MM.1S (cell line): ENCODE measurements at regions not wholly inside any gene's neighbourhood (a gene's known extent, or its start where the extent isn't known, plus 50 kb on each side); places are given as distances from the start of the nearest gene placed in this dataset.

Source experiments
- DNase-seq: peaks from one replicate; pipeline ENCODE4 v3.0.0-alpha.2; 2015
- H2AFZ ChIP-seq: fragments of 300-600 bp; sonication (generic); 2 replicates; pipeline ENCODE4 v1.6.0; 2016; ENCODE audit warnings: antibody characterized with exemption, low read length
- H3F3A ChIP-seq: fragments of 300-600 bp; sonication (generic); 2 replicates; pipeline ENCODE4 v1.6.1; 2016; ENCODE audit warnings: mild to moderate bottlenecking, antibody characterized with exemption, low read length, moderate library complexity, mixed read lengths; ENCODE audit not compliant: insufficient read depth
- H3K27ac ChIP-seq: fragments of 300-600 bp; sonication (generic); 2 replicates; pipeline ENCODE4 v1.5.1; 2016; ENCODE audit warnings: mild to moderate bottlenecking, low read length
- H3K27me3 ChIP-seq: fragments of 300-600 bp; sonication (generic); replicated peaks from 2 replicates; pipeline ENCODE4 v1.6.0; 2016; ENCODE audit warnings: low read length; ENCODE audit not compliant: insufficient read depth
- H3K36me3 ChIP-seq: fragments of 300-600 bp; sonication (generic); replicated peaks from 2 replicates; pipeline ENCODE4 v1.6.1; 2016; ENCODE audit warnings: mild to moderate bottlenecking, low read length, mixed read lengths; ENCODE audit not compliant: insufficient read depth
- H3K4me1 ChIP-seq: fragments of 300-600 bp; sonication (generic); 2 replicates; pipeline ENCODE4 v1.6.1; 2016; ENCODE audit warnings: low read length, mixed read lengths
- H3K4me2 ChIP-seq: fragments of 300-600 bp; sonication (generic); 2 replicates; pipeline ENCODE4 v1.6.0; 2016; ENCODE audit warnings: low read depth, low read length
- H3K4me3 ChIP-seq: fragments of 300-600 bp; sonication (generic); 2 replicates; pipeline ENCODE4 v1.5.1; 2016; ENCODE audit warnings: low read length, mixed read lengths
- H3K79me2 ChIP-seq: fragments of 300-600 bp; sonication (generic); 2 replicates; pipeline ENCODE4 v1.6.1; 2016; ENCODE audit warnings: mixed run types, low read length, mixed read lengths
- H3K9ac ChIP-seq: fragments of 300-600 bp; sonication (generic); 2 replicates; pipeline ENCODE4 v1.6.1; 2016; ENCODE audit warnings: low read length, mixed read lengths
- H3K9me2 ChIP-seq: fragments of 300-600 bp; sonication (generic); replicated peaks from 2 replicates; pipeline ENCODE4 v1.6.1; 2016; ENCODE audit warnings: mild to moderate bottlenecking, low read length, mixed read lengths; ENCODE audit not compliant: insufficient read depth
- H3K9me3 ChIP-seq: fragments of 300-600 bp; sonication (generic); replicated peaks from 2 replicates; pipeline ENCODE4 v1.6.1; 2016; ENCODE audit warnings: mild to moderate bottlenecking, low read length, mixed read lengths; ENCODE audit not compliant: insufficient read depth
- H4K20me1 ChIP-seq: fragments of 300-600 bp; sonication (generic); 2 replicates; pipeline ENCODE4 v1.6.1; 2016; ENCODE audit warnings: mild to moderate bottlenecking, low read length, moderate library complexity, mixed read lengths; ENCODE audit not compliant: insufficient read depth
- EZH2 ChIP-seq: fragments of 300-600 bp; sonication (generic); optimal IDR thresholded peaks from 2 replicates; pipeline ENCODE3; 2017; ENCODE audit warnings: low read depth, mild to moderate bottlenecking, antibody characterized with exemption, low read length, mixed read lengths
- EZH2phosphoT487 ChIP-seq: fragments of 300-600 bp; sonication (generic); IDR thresholded peaks from 2 replicates; pipeline ENCODE4 v1.6.1; 2018; ENCODE audit warnings: antibody characterized with exemption, low read length
- TF ChIP-seq, protein P1 (sequence below): fragments of 300-600 bp; sonication (generic); IDR thresholded peaks from 2 replicates; pipeline ENCODE4 v1.5.1; 2016; ENCODE audit warnings: antibody characterized with exemption, low read length, mixed read lengths

- no peak for DNase-seq
- H3K4me1 ChIP-seq = no peaks in the 10 kb centered on the region
- H3K9ac ChIP-seq = no peak overlapping the region
- H3K9me3 ChIP-seq = no peaks in the 10 kb centered on the region
- H4K20me1 ChIP-seq = no peaks in the 10 kb centered on the region
- H2AFZ ChIP-seq = no peak overlapping the region
- no peak overlapping the region for H3K4me3 ChIP-seq
- no peaks in the 10 kb centered on the region for H3K79me2 ChIP-seq
- no peaks in the 10 kb centered on the region for H3K36me3 ChIP-seq
- no peaks in the 10 kb centered on the region for H3K9me2 ChIP-seq
- H3K27ac ChIP-seq = no peak overlapping the region
- no peaks in the 10 kb centered on the region for H3F3A ChIP-seq
- no peaks in the 10 kb centered on the region for H3K27me3 ChIP-seq
- TF ChIP-seq, protein P1, sequence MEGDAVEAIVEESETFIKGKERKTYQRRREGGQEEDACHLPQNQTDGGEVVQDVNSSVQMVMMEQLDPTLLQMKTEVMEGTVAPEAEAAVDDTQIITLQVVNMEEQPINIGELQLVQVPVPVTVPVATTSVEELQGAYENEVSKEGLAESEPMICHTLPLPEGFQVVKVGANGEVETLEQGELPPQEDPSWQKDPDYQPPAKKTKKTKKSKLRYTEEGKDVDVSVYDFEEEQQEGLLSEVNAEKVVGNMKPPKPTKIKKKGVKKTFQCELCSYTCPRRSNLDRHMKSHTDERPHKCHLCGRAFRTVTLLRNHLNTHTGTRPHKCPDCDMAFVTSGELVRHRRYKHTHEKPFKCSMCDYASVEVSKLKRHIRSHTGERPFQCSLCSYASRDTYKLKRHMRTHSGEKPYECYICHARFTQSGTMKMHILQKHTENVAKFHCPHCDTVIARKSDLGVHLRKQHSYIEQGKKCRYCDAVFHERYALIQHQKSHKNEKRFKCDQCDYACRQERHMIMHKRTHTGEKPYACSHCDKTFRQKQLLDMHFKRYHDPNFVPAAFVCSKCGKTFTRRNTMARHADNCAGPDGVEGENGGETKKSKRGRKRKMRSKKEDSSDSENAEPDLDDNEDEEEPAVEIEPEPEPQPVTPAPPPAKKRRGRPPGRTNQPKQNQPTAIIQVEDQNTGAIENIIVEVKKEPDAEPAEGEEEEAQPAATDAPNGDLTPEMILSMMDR = no peak
- TF ChIP-seq EZH2 (no peak), EZH2phosphoT487 (no peak)
- no peak overlapping the region for H3K4me2 ChIP-seq
These were observed 72.4 kb upstream of the HAAO start for GRCh38 chr2:42864641-42865280.

DNA sequence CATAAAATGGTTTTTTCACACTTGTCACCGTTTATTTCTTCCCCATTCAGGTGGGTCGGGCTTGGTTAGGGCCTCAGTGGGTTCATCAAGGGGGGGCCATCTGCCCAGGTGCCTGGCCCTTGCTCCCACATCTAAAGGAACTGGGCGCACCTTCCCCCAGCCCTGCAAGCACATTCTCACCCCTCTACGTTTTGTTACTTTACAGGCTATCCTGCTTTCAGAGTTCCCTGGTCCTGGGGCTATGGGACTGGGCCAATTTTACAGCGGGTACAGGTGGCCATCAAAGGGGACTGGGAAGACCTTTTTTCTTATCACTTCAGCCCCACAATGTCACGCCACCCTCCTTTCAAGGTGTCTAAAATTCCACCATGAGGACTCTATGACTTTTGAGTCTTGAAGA, 71.8 kb upstream of the HAAO start:
- no peak overlapping the region for H3K27ac ChIP-seq
- H3K4me1 ChIP-seq = no peaks in the 10 kb centered on the region
- H3K4me3 ChIP-seq = no peak overlapping the region
- H3K27me3 ChIP-seq = no peaks in the 10 kb centered on the region
- no peaks in the 10 kb centered on the region for H3K9me3 ChIP-seq
- H3F3A ChIP-seq = no peaks in the 10 kb centered on the region
- no peak overlapping the region for H2AFZ ChIP-seq
- no peaks in the 10 kb centered on the region for H3K9me2 ChIP-seq
- H4K20me1 ChIP-seq = no peaks in the 10 kb centered on the region
- TF ChIP-seq, protein P1 = no peak
- no peak for TF ChIP-seq EZH2phosphoT487
- no peak for DNase-seq
- H3K36me3 ChIP-seq = no peaks in the 10 kb centered on the region
- H3K79me2 ChIP-seq = no peaks in the 10 kb centered on the region
- H3K9ac ChIP-seq = no peak overlapping the region
- no peak overlapping the region for H3K4me2 ChIP-seq

GRCh38 chr2:42863751-42864150, 71.4 kb upstream of the HAAO start:
- Histone ChIP-seq H3K9ac (no peak overlapping the region), H3K27ac (no peak overlapping the region), H3K9me3 (no peaks in the 10 kb centered on the region), H3F3A (no peaks in the 10 kb centered on the region), H3K4me1 (no peaks in the 10 kb centered on the region), H3K4me2 (no peak overlapping the region), H3K4me3 (no peak overlapping the region), H3K36me3 (no peaks in the 10 kb centered on the region), H3K27me3 (no peaks in the 10 kb centered on the region), H3K79me2 (no peaks in the 10 kb centered on the region), H4K20me1 (no peaks in the 10 kb centered on the region), H2AFZ (no peak overlapping the region), H3K9me2 (no peaks in the 10 kb centered on the region)
- no peak for DNase-seq
- TF ChIP-seq, protein P1 = no peak
- TF ChIP-seq EZH2phosphoT487 (no peak), EZH2 (no peak)
